ENCODE measurements at regions not wholly inside any gene's neighbourhood (a gene's known extent, or its start where the extent isn't known, plus 50 kb on each side); places are given as distances from the start of the nearest gene placed in this dataset.

GRCh38 chr5:106648401-106648800 lies 1022.3 kb downstream of the EFNA5 start:
- no peak overlapping the region for H3K4me3 ChIP-seq
- no peaks in the 10 kb centered on the region for H3K4me1 ChIP-seq (ENCODE audit: insufficient read depth)
- TF ChIP-seq EZH2phosphoT487 (IDR thresholded peaks at IDR 0.05; ENCODE audit: low read depth, severe bottlenecking, unreplicated experiment) (no peak), CTCF (IDR thresholded peaks at IDR 0.05; ENCODE audit: poor library complexity) (no peak), EZH2 (IDR thresholded peaks at IDR 0.05; ENCODE audit: borderline replicate concordance) (no peak)
- H3K9me2 ChIP-seq (replicated peaks; ENCODE audit: insufficient read depth), result no peaks in the 10 kb centered on the region
- H4K20me1 ChIP-seq (ENCODE audit: insufficient read depth, poor library complexity, severe bottlenecking), result no peaks in the 10 kb centered on the region
- no peaks in the 10 kb centered on the region for H3K9me3 ChIP-seq (ENCODE audit: low read depth)
- H2AFZ ChIP-seq, result no peak overlapping the region
- no peak for DNase-seq (ENCODE audit: low spot score)
- H3K27me3 ChIP-seq, result no peaks in the 10 kb centered on the region
- H3K27ac ChIP-seq, result no peak overlapping the region
- H3K79me2 ChIP-seq, result no peaks in the 10 kb centered on the region
- H3K4me2 ChIP-seq, result no peak overlapping the region
- no peaks in the 10 kb centered on the region for H3K36me3 ChIP-seq (replicated peaks; ENCODE audit: insufficient read depth, low read depth)
- 89% methylated on average over 2 of the region's 2 CpGs for WGBS (ENCODE audit: low lambda C conversion rate, missing lambda C conversion rate)

DNA sequence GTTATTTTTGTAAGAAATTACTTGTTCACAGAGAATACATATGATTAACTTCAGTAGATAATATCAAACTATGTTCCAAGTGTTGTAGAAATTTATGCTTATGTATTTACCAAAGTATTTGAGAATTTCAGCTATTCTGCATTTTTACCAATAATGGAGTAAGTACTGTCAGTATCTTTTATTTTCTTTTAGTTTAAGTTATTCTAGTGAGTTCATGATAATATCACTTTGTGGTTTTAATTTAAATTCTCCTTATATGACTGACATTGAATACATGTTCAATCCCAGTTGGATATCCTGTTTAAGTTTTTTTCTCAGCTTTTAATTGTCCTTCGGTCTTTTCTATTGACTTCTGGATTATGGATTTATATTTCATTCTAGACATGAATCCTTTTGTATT lies 1024.6 kb downstream of the EFNA5 start:
- H3K9me3 ChIP-seq (ENCODE audit: low read depth), result no peaks in the 10 kb centered on the region
- no peak overlapping the region for H3K27ac ChIP-seq
- H4K20me1 ChIP-seq (ENCODE audit: insufficient read depth, poor library complexity, severe bottlenecking), result no peaks in the 10 kb centered on the region
- H3K4me2 ChIP-seq, result no peak overlapping the region
- no peak overlapping the region for H2AFZ ChIP-seq
- DNase-seq (ENCODE audit: low spot score), result no peak
- no peaks in the 10 kb centered on the region for H3K27me3 ChIP-seq
- H3K4me3 ChIP-seq, result no peak overlapping the region
- H3K9me2 ChIP-seq (replicated peaks; ENCODE audit: insufficient read depth), result no peaks in the 10 kb centered on the region
- no peaks in the 10 kb centered on the region for H3K79me2 ChIP-seq
- H3K36me3 ChIP-seq (replicated peaks; ENCODE audit: insufficient read depth, low read depth), result no peaks in the 10 kb centered on the region
- TF ChIP-seq CTCF (IDR thresholded peaks at IDR 0.05; ENCODE audit: poor library complexity) (no peak), EZH2 (IDR thresholded peaks at IDR 0.05; ENCODE audit: borderline replicate concordance) (no peak), EZH2phosphoT487 (IDR thresholded peaks at IDR 0.05; ENCODE audit: low read depth, severe bottlenecking, unreplicated experiment) (no peak)
- H3K4me1 ChIP-seq (ENCODE audit: insufficient read depth), result no peaks in the 10 kb centered on the region
- 90% methylated on average over 1 of the region's 1 CpG for WGBS (ENCODE audit: low lambda C conversion rate, missing lambda C conversion rate)

DNA sequence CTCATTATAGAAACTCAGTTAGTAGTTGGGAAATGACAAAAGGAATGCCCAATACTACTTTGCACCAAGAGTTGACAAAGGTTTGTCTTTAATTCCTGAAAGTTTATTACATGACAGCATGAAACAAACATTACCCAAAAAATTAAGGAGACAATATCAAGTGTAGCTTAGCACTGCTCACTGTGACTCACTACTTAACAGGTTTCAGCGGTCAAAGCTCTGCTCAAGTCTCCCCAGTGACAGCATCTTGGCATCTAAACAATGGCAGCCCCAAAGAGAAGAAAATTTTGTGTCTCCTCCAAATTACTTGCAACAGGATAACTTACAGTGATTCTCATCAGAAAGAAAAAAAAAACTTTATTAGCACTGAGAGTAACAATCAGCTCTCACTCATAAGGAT lies 1030.2 kb downstream of the EFNA5 start:
- Histone ChIP-seq H3K4me1 (ENCODE audit: insufficient read depth) (no peaks in the 10 kb centered on the region), H3K36me3 (replicated peaks; ENCODE audit: insufficient read depth, low read depth) (no peaks in the 10 kb centered on the region), H3K4me3 (no peak overlapping the region), H4K20me1 (ENCODE audit: insufficient read depth, poor library complexity, severe bottlenecking) (no peaks in the 10 kb centered on the region), H3K27ac (no peak overlapping the region), H3K9me3 (ENCODE audit: low read depth) (no peaks in the 10 kb centered on the region), H3K79me2 (no peaks in the 10 kb centered on the region), H2AFZ (no peak overlapping the region), H3K9me2 (replicated peaks; ENCODE audit: insufficient read depth) (no peaks in the 10 kb centered on the region), H3K4me2 (no peak overlapping the region), H3K27me3 (no peaks in the 10 kb centered on the region)
- WGBS (ENCODE audit: low lambda C conversion rate, missing lambda C conversion rate), result 92% methylated on average over 1 of the region's 1 CpG
- no peak for DNase-seq (ENCODE audit: low spot score)
- no peak for TF ChIP-seq EZH2phosphoT487 (IDR thresholded peaks at IDR 0.05; ENCODE audit: low read depth, severe bottlenecking, unreplicated experiment)
- no peak for TF ChIP-seq EZH2 (IDR thresholded peaks at IDR 0.05; ENCODE audit: borderline replicate concordance)
- no peak for TF ChIP-seq CTCF (IDR thresholded peaks at IDR 0.05; ENCODE audit: poor library complexity)

DNA sequence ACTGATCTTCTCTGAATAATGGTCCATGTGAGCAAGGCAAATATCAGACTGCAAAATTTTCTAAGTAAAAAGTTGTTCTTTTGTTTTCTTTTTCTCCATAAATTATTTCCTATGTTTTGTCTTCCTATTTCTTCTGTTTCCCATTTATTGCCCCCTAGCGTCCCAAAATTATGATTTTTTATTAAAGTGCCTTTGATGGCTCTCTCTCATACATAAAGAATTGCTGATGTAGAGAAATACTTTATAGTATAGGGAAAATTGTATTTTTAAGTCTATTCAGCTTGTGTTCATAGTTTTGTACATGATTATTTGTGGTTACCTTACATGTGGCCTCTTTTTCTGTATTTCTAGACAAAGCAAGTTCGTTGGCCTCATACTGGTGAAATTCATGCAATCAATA lies 1031.2 kb downstream of the EFNA5 start:
- TF ChIP-seq CTCF (IDR thresholded peaks at IDR 0.05; ENCODE audit: poor library complexity) (no peak), EZH2phosphoT487 (IDR thresholded peaks at IDR 0.05; ENCODE audit: low read depth, severe bottlenecking, unreplicated experiment) (no peak), EZH2 (IDR thresholded peaks at IDR 0.05; ENCODE audit: borderline replicate concordance) (no peak)
- 83% methylated on average over 2 of the region's 2 CpGs for WGBS (ENCODE audit: low lambda C conversion rate, missing lambda C conversion rate)

More for the DNA sequence above, 1031.2 kb downstream of the EFNA5 start:
- no peaks in the 10 kb centered on the region for H4K20me1 ChIP-seq (ENCODE audit: insufficient read depth, poor library complexity, severe bottlenecking)
- no peaks in the 10 kb centered on the region for H3K9me2 ChIP-seq (replicated peaks; ENCODE audit: insufficient read depth)
- H3K27me3 ChIP-seq, result no peaks in the 10 kb centered on the region
- H3K79me2 ChIP-seq, result no peaks in the 10 kb centered on the region
- DNase-seq (ENCODE audit: low spot score), result no peak
- no peak overlapping the region for H3K27ac ChIP-seq
- H3K4me1 ChIP-seq (ENCODE audit: insufficient read depth), result no peaks in the 10 kb centered on the region
- no peaks in the 10 kb centered on the region for H3K36me3 ChIP-seq (replicated peaks; ENCODE audit: insufficient read depth, low read depth)
- no peaks in the 10 kb centered on the region for H3K9me3 ChIP-seq (ENCODE audit: low read depth)
- no peak overlapping the region for H2AFZ ChIP-seq
- H3K4me3 ChIP-seq, result no peak overlapping the region
- H3K4me2 ChIP-seq, result no peak overlapping the region
